ENCODE measurements at regions not wholly inside any gene's neighbourhood (a gene's known extent, or its start where the extent isn't known, plus 50 kb on each side); places are given as distances from the start of the nearest gene placed in this dataset.

GRCh38 chr1:177632923-177633615 lies 336.8 kb downstream of the SEC16B start:
- Histone ChIP-seq H3K4me2 (ENCODE audit: low read depth, low read length) (no peak overlapping the region), H3K4me1 (ENCODE audit: insufficient read depth, low read length) (no peaks in the 10 kb centered on the region), H3K36me3 (replicated peaks in 1 of 2; ENCODE audit: control insufficient read depth in 1 of 2, insufficient read depth in 2 of 2, low read length in 2 of 2) (no peaks in the 10 kb centered on the region), H3K4me3 (replicated peaks in 1 of 3; ENCODE audit: insufficient read depth in 1 of 3, low read depth in 2 of 3, low read length in 3 of 3) (no peak overlapping the region), H3K9ac (ENCODE audit: insufficient read depth, low read depth, low read length) (no peak overlapping the region), H2AFZ (ENCODE audit: low read length) (no peak overlapping the region), H3K79me2 (ENCODE audit: insufficient read depth, low read length) (no peaks in the 10 kb centered on the region), H3K9me3 (ENCODE audit: low read length) (no peaks in the 10 kb centered on the region), H3K27ac (ENCODE audit: extremely low read length, insufficient read depth, low read length) (no peak overlapping the region), H3K27me3 (ENCODE audit: control insufficient read depth in 1 of 2, insufficient read depth in 2 of 2, low read length in 2 of 2) (no peaks in the 10 kb centered on the region), H4K20me1 (ENCODE audit: insufficient read depth, low read length) (no peaks in the 10 kb centered on the region)
- WGBS (ENCODE audit: low lambda C conversion rate) = 4% methylated on average over 4 of the region's 4 CpGs
- no peak for TF ChIP-seq MTA3 (CRISPR knock-in tag; IDR thresholded peaks at IDR 0.05)
- peak; percentile 50; the same call in 1 of the 2 replicates for TF ChIP-seq CEBPB (IDR thresholded peaks at IDR 0.05; ENCODE audit: borderline replicate concordance, low read depth, low read length)
- no peak for TF ChIP-seq CERS6 (CRISPR knock-in tag; IDR thresholded peaks at IDR 0.05)
- ChIA-PET CTCF (ENCODE audit: low intra/inter-chr PET ratio, low total read pairs) (no interaction called here), POLR2A (no interaction called here)
- no TSS peak for BruUV-seq (replicated peaks)
- in situ Hi-C loops (cut with HindIII; ENCODE audit: extremely low pct_ligation_motif_present, low pct_unique_long_range_greater_than_20kb) = no loop called here
- ATAC-seq (no peak), FAIRE-seq (no peak), DNase-seq (ENCODE audit: low spot score) (no peak)
- intact Hi-C loops (cut with micrococcal nuclease; ENCODE audit: unreplicated experiment) = no loop called here

- Histone ChIP-seq H3K9ac (ENCODE audit: insufficient read depth, low read depth, low read length) (no peak overlapping the region), H2AFZ (ENCODE audit: low read length) (no peak overlapping the region), H3K4me3 (replicated peaks in 1 of 3; ENCODE audit: insufficient read depth in 1 of 3, low read depth in 2 of 3, low read length in 3 of 3) (no peak overlapping the region), H4K20me1 (ENCODE audit: insufficient read depth, low read length) (no peaks in the 10 kb centered on the region), H3K4me2 (ENCODE audit: low read depth, low read length) (no peak overlapping the region), H3K79me2 (ENCODE audit: insufficient read depth, low read length) (no peaks in the 10 kb centered on the region), H3K36me3 (replicated peaks in 1 of 2; ENCODE audit: control insufficient read depth in 1 of 2, insufficient read depth in 2 of 2, low read length in 2 of 2) (no peaks in the 10 kb centered on the region), H3K4me1 (ENCODE audit: insufficient read depth, low read length) (no peaks in the 10 kb centered on the region), H3K9me3 (ENCODE audit: low read length) (no peaks in the 10 kb centered on the region), H3K27me3 (ENCODE audit: control insufficient read depth in 1 of 2, insufficient read depth in 2 of 2, low read length in 2 of 2) (no peaks in the 10 kb centered on the region), H3K27ac (ENCODE audit: extremely low read length, insufficient read depth, low read length) (no peak overlapping the region)
- TF ChIP-seq ZNF296 (CRISPR knock-in tag; conservative IDR thresholded peaks at IDR 0.05) (no peak), MXI1 (IDR thresholded peaks at IDR 0.05; ENCODE audit: borderline replicate concordance, low read depth, low read length) (no peak), CBX2 (IDR thresholded peaks at IDR 0.05; ENCODE audit: low read depth, low read length) (no peak), CBX2 (CRISPR knock-in tag; IDR thresholded peaks at IDR 0.05; ENCODE audit: low read depth) (no peak), MIXL1 (CRISPR knock-in tag; IDR thresholded peaks at IDR 0.05) (no peak), ZBTB37 (CRISPR knock-in tag; IDR thresholded peaks at IDR 0.05) (no peak), ATM (IDR thresholded peaks at IDR 0.05; ENCODE audit: borderline replicate concordance) (no peak)
- ATAC-seq (no peak), DNase-seq (ENCODE audit: low spot score) (no peak), FAIRE-seq (no peak)
- ChIA-PET POLR2A (no interaction called here), CTCF (ENCODE audit: low intra/inter-chr PET ratio, low total read pairs) (no interaction called here)
- WGBS (ENCODE audit: low lambda C conversion rate) = 36% methylated on average over 2 of the region's 2 CpGs
- intact Hi-C loops (cut with micrococcal nuclease; ENCODE audit: unreplicated experiment) = no loop called here
- in situ Hi-C loops (cut with HindIII; ENCODE audit: extremely low pct_ligation_motif_present, low pct_unique_long_range_greater_than_20kb) = no loop called here
- no TSS peak for BruUV-seq (replicated peaks)
Measured at GRCh38 chr1:177631770-177632169, 338.1 kb downstream of the SEC16B start.

Measured in HepG2 (cell line).